Suprapubic skin (tissue), 4 donors: ENCODE measurements at regions not wholly inside any gene's neighbourhood (a gene's known extent, or its start where the extent isn't known, plus 50 kb on each side); places are given as distances from the start of the nearest gene placed in this dataset.

Experiments used
- DNase-seq, 2 donors: peaks; one replicate each; pipeline ENCODE4 v3.0.0-alpha.2; 2019; ENCODE audit warnings: low spot score in 2 of 2
- H3K27ac ChIP-seq: fragments of 200-600 bp; sonication (generic); one replicate; pipeline ENCODE4 v1.5.1; 2019
- H3K27me3 ChIP-seq: fragments of 200-600 bp; sonication (generic); one replicate; pipeline ENCODE4 v1.5.1; 2019
- H3K36me3 ChIP-seq: fragments of 200-600 bp; sonication (generic); one replicate; pipeline ENCODE4 v1.5.1; 2019
- H3K4me1 ChIP-seq: fragments of 200-600 bp; sonication (generic); one replicate; pipeline ENCODE4 v1.5.1; 2019
- H3K4me3 ChIP-seq: fragments of 200-600 bp; sonication (generic); one replicate; pipeline ENCODE4 v1.5.1; 2019; ENCODE audit warnings: mild to moderate bottlenecking
- H3K9me3 ChIP-seq: fragments of 200-600 bp; sonication (generic); one replicate; pipeline ENCODE4 v1.5.1; 2019
- EP300 ChIP-seq: sonication (generic); formaldehyde crosslinking; IDR thresholded peaks from one replicate; pipeline ENCODE4 v1.6.1; 2017; ENCODE audit warnings: antibody characterized with exemption
- POLR2A ChIP-seq, 2 donors: fragments of 450-650 bp; IDR thresholded peaks; one replicate each; pipeline ENCODE4 v1.6.1; 2017; ENCODE audit warnings: antibody characterized with exemption in 2 of 2, mild to moderate bottlenecking in 2 of 2, moderate library complexity in 2 of 2
- POLR2AphosphoS5 ChIP-seq, 3 donors: sonication (generic); formaldehyde crosslinking; IDR thresholded peaks; one replicate each; pipeline ENCODE4 v1.6.1; 2017; ENCODE audit warnings: antibody characterized with exemption in 3 of 3
- WGBS: methylation state at CpG from one replicate; pipeline ENCODE4 v1.1.5; 2018; 5-methylcytosine and 5-hydroxymethylcytosine counted together
- TF ChIP-seq, protein P1 (sequence below), 2 donors: fragments of 200-600 bp in 1 of 2; fragments of 450-650 bp in 1 of 2; sonication (generic) in 1 of 2; IDR thresholded peaks; one replicate each; pipeline ENCODE4 v1.5.1; 2016 to 2019; ENCODE audit warnings: antibody characterized with exemption in 2 of 2, mild to moderate bottlenecking in 1 of 2, moderate library complexity in 1 of 2

DNA sequence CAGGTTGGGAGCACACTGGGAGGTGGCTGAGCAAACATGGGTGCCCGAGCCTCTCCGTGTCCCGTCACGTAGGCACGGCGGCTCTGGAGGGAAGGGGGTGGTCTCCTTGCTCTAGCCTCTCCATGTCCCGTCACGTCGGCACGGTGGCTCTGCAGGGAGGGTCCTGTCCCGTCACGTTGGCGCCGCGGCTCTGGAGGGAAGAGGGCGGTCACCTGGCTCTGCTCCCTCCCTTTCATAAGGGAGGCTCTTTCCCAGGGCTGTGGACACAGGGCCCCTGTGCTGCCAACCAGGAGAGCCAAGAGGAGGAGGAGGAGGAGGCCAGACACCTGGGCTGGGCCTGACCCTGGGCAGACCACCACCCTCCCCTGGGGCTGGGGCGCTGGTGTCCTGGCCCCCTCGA lies 1173.7 kb downstream of the BRD1 start:
- TF ChIP-seq POLR2AphosphoS5 (IDR thresholded peaks at IDR 0.05) (no peak), EP300 (no peak), POLR2A (IDR thresholded peaks at IDR 0.05) (no peak)
- TF ChIP-seq, protein P1, sequence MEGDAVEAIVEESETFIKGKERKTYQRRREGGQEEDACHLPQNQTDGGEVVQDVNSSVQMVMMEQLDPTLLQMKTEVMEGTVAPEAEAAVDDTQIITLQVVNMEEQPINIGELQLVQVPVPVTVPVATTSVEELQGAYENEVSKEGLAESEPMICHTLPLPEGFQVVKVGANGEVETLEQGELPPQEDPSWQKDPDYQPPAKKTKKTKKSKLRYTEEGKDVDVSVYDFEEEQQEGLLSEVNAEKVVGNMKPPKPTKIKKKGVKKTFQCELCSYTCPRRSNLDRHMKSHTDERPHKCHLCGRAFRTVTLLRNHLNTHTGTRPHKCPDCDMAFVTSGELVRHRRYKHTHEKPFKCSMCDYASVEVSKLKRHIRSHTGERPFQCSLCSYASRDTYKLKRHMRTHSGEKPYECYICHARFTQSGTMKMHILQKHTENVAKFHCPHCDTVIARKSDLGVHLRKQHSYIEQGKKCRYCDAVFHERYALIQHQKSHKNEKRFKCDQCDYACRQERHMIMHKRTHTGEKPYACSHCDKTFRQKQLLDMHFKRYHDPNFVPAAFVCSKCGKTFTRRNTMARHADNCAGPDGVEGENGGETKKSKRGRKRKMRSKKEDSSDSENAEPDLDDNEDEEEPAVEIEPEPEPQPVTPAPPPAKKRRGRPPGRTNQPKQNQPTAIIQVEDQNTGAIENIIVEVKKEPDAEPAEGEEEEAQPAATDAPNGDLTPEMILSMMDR (IDR thresholded peaks at IDR 0.05) = no peak
- Histone ChIP-seq H3K27me3 (peaks cover 4% of the 10 kb centered on the region), H3K4me3 (no peak overlapping the region), H3K4me1 (peaks cover 6% of the 10 kb centered on the region), H3K9me3 (no peaks in the 10 kb centered on the region), H3K27ac (peak overlapping the region; percentile 84), H3K36me3 (no peaks in the 10 kb centered on the region)
- no peak for DNase-seq
- WGBS = 63% methylated on average over 10 of the region's 18 CpGs

DNA sequence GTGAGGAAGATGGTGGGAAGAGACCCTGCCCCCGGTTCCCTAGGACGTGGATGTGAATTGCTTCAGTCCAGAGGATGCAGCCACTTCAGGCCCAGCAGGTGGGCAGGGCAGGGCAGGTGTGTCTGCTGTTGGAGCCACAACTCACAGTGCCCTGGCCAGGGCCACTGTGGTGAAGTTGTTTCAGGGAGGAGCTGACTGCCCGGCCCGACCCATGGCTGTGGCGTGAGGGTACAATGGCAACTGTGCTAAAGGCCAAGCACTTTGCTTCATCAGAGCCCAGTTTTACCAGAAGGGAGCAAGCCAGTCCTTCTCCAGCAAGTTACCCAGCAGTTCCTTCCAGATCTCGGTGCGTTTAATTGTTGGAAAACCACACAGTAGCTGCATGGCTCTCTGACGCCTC lies 1174.4 kb downstream of the BRD1 start:
- DNase-seq = no peak
- peak overlapping the region; percentile 84 for H3K27ac ChIP-seq
- peaks cover 4% of the 10 kb centered on the region for H3K27me3 ChIP-seq
- no peak for TF ChIP-seq POLR2AphosphoS5 (IDR thresholded peaks at IDR 0.05)
- TF ChIP-seq, protein P1 (IDR thresholded peaks at IDR 0.05) = no peak
- no peak for TF ChIP-seq EP300
- no peak for TF ChIP-seq POLR2A (IDR thresholded peaks at IDR 0.05)
- no peaks in the 10 kb centered on the region for H3K9me3 ChIP-seq
- WGBS = 37% methylated on average over 4 of the region's 8 CpGs
- H3K36me3 ChIP-seq = no peaks in the 10 kb centered on the region
- H3K4me1 ChIP-seq = peaks cover 5% of the 10 kb centered on the region
- H3K4me3 ChIP-seq = no peak overlapping the region

DNA sequence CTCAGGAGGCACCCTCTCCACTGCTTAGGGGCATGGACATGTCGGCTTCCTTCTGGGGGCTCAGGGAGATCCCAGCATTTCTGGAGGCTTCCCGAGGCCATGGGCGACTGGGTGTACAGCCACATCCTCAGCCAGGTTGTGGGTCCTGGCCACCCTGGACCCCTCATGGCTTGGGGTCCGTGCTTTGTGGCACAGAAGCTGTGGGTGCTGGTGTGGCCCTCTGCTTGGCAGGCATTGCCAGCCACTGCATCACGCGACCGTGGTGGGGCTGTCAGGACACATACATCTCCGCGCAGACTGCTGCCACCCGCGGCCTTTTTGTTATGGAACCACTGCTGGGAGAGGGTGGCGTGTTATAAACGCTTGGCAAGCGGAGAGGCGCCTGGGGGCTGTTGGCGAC lies 1174.9 kb downstream of the BRD1 start:
- TF ChIP-seq EP300 = no peak
- Histone ChIP-seq H3K27me3 (peaks cover 4% of the 10 kb centered on the region), H3K4me1 (peaks cover 5% of the 10 kb centered on the region), H3K4me3 (no peak overlapping the region), H3K27ac (no peak overlapping the region), H3K36me3 (no peaks in the 10 kb centered on the region), H3K9me3 (no peaks in the 10 kb centered on the region)
- DNase-seq = no peak
- 75% methylated on average over 15 of the region's 16 CpGs for WGBS

DNA sequence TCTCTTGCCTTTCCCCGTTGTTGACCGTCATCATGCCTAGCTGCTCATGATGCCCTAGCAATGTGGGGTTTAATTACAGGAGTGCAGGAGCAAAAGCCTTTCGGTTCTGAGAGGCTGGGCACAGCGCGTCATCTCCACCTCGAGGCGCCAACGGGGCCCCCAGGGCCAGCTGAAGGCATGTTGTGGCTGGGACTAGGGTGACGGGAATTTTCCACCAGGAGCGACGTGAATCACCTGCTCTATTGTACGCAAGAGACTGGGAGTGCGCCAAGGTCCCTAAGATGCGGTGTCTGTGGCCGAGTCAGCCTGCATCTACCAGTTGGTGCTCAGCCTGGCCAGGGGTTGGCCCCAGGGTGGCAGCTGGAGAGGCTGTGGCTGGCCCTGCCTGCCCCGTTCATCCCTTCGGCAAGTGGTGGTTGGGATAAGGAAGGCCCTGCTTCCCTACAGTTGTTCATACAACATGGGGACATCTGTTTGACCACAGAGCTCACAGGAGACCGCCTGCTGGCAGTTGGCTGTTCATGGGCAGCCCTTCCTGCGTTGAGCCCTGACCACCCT lies 1175.6 kb downstream of the BRD1 start:
- Histone ChIP-seq H3K27me3 (peaks cover 4% of the 10 kb centered on the region), H3K27ac (no peak overlapping the region), H3K4me1 (peaks cover 5% of the 10 kb centered on the region), H3K9me3 (no peaks in the 10 kb centered on the region), H3K36me3 (no peaks in the 10 kb centered on the region), H3K4me3 (no peak overlapping the region)
- DNase-seq = no peak
- WGBS = 71% methylated on average over 13 of the region's 19 CpGs
- TF ChIP-seq, protein P1 (IDR thresholded peaks at IDR 0.05) = no peak
- TF ChIP-seq POLR2AphosphoS5 (IDR thresholded peaks at IDR 0.05) (no peak), EP300 (no peak)

DNA sequence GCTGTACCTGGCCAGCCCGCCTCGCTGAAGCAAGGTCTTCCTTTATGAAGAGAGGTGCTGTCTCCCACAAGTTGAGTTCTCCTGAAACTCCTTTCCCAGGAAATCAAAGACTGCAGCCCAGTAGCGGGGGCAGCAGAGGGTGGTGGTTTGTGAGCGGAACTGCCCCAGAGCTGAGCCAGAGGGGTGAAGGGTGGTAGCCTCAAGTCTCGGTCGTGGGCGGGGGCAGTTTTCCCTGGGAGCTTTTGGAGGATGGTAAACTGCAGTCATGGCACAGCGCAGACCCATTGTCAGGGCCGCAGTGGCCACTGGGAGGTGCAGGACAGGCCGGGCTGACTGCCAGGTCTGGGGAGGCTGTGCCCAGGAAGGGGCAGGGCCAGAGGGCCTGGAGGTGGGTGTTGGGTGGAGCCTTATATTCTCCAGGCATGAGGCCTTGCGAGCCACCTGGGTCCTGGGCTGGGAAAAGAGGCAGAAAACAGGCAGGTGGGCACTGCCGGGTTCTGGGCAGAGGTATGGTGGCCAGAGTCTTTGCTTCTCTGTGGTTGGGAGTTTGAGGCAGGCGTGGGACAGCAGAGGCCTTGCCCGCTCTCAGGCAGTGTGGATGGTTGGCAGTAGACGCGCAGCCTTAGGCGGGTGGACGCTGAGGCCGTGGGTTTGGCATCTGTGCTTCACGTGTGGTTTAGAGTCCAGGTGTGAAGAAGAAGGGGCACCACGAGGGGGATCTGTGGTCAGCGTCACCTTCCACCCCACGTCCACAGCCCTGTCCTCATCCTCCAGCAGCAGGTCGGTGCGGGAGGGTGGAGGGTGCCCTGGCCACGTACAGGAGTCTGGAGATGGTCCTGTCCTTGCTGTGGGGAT lies 1176.4 kb downstream of the BRD1 start:
- 92% methylated on average over 21 of the region's 26 CpGs for WGBS
- no peak overlapping the region for H3K27ac ChIP-seq
- no peaks in the 10 kb centered on the region for H3K9me3 ChIP-seq
- H3K36me3 ChIP-seq = no peaks in the 10 kb centered on the region
- peaks cover 4% of the 10 kb centered on the region for H3K27me3 ChIP-seq
- TF ChIP-seq, protein P1 (IDR thresholded peaks at IDR 0.05) = no peak
- TF ChIP-seq POLR2A (IDR thresholded peaks at IDR 0.05) = no peak
- TF ChIP-seq EP300 = no peak
- TF ChIP-seq POLR2AphosphoS5 (IDR thresholded peaks at IDR 0.05) = no peak
- no peak overlapping the region for H3K4me3 ChIP-seq
- DNase-seq = no peak
- H3K4me1 ChIP-seq = peaks cover 5% of the 10 kb centered on the region
